CD4-positive, alpha-beta T cell treated with Interleukin-6 for 4 hours (primary cell): ENCODE measurements at regions not wholly inside any gene's neighbourhood (a gene's known extent, or its start where the extent isn't known, plus 50 kb on each side); places are given as distances from the start of the nearest gene placed in this dataset.
"Not testable (repeated sequence)": the region's sequence is repeated elsewhere in the genome, so short reads cannot be mapped to it uniquely, and the experiment has no call there.

Source experiments
- DNase-seq: peaks from one replicate; pipeline ENCODE4 v3.0.0-alpha.2; 2020; ENCODE audit warnings: mixed read lengths

GRCh38 chr2:120642646-120643045 is 93.0 kb upstream of the GLI2 start:
- DNase-seq: no peak

DNA sequence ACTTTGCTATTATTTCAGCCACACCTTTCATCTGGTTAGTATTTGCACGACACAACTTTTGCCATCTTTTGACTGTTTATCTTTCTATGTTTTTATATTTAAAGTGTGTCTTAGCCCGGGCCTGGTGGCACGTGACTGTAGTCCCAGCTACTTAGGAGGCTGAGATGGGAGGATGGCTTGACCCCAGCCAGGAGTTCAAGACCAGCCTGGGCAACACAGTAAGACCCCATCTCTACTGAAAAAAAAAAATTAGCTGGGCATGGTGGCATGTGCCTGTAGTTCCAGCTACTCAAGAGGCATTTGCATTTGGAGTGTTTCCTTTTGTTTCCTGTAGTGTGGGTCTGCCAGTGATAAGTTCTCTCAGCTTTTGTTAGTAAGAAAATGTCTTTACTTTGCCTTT is 88.7 kb upstream of the GLI2 start:
- no peak for DNase-seq

GRCh38 chr2:120647487-120647886 is 88.2 kb upstream of the GLI2 start:
- DNase-seq: no peak

DNA sequence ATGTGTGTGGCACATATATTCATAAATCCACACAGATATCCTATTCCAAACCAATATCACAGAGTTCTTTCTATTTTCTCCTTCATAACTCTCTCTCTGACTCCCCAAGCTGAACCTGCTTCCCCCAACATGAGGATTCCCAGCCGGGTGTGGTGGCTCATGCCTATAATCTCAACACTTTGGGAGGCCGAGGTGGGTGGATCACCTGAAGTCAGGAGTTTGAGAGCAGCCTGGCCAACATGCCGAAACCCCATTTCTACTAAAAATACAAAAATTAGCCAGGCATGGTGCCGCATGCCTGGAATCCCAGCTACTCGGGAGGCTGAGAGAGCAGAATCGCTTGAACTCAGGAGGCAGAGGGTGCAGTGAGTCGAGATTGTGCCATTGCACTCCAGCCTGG is 86.3 kb upstream of the GLI2 start:
- DNase-seq: not testable (repeated sequence)

DNA sequence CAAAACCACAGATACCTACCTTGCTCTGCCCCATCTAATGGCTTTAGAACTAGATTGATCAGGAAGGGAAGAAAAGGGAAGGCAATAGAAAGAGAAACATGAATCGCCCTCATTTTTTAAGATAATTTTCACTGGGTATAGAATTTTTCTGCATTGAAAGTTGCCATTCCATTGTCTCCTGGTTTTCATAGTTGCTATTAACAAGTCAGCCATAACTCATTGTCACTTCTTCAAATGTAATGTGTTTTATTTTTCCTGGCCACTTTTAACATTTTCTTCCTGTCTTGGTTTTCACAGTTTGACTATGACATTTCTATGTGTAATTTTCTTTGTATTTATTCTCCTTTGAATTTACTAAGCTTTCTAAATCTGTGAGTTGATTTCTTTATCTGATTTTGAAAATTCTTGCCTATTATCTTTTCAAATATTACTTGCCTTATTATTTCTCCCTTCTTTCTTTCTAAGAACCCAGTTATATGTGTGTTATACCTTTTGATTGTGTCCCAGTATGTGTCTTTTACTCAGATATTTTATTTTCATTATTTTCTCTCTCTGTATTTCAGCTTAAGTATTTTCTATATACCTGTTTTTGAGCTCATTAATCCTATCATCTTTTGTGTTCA is 85.5 kb upstream of the GLI2 start:
- no peak for DNase-seq

GRCh38 chr2:120651818-120652217 is 83.8 kb upstream of the GLI2 start:
- no peak for DNase-seq

- DNase-seq: no peak
Observed at GRCh38 chr2:120653046-120653445, 82.6 kb upstream of the GLI2 start.

DNA sequence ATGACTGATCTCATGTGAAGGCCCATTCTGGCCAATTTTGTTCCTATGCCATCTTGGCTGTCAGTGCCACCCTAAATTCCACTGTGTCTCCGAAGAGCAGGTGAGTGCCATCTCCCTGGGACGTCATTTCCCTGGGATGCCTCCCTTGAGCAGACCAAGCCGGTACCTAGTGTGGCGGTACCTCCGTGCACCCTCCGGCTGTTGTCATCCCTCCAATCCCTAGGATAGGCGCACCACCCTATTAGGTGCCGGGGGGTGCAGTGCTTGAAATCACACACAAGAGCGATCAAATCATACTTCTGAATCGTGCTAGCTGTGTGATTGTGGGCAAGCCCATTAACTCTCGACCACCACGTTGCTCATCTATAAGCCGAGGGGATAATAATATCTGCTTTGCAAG is 81.8 kb upstream of the GLI2 start:
- DNase-seq: no peak

DNA sequence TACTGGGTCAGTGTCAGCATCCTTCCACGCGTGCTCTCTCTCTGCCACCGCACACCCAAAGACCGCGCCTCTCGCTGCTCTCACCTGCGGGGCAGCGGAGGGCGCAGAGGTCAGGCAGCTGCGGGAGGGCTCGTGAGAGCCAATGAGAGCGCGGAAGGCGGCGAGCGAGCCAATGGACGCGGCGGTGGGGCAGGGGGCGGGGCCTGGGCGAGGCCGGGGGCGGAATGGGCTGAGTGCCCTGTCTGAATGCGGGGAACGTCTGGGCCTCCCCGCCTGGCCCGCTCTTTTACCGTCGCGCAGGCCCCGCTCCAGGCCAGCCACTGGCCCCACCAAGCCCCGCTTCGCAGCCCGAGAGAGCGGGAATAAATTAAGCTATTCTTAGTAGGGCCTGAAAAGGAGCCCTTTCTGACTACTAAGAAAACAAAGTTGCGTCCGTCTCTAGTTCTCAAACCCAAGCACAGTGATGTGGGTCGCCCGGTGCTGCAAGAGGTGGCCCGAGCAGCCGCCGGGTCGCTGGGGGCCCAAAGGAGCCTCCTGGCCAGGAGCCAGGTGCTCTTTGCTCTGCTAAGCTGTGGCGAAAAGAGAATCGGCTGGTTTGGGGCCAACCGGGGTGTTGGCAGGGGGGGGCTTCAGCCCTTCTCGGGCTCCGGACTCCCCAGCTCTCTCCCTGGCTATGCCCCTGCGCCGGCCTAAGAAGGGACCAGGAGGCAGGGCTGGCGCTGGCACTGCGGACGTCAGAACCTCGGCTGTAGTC is 81.1 kb upstream of the GLI2 start:
- no peak for DNase-seq

DNA sequence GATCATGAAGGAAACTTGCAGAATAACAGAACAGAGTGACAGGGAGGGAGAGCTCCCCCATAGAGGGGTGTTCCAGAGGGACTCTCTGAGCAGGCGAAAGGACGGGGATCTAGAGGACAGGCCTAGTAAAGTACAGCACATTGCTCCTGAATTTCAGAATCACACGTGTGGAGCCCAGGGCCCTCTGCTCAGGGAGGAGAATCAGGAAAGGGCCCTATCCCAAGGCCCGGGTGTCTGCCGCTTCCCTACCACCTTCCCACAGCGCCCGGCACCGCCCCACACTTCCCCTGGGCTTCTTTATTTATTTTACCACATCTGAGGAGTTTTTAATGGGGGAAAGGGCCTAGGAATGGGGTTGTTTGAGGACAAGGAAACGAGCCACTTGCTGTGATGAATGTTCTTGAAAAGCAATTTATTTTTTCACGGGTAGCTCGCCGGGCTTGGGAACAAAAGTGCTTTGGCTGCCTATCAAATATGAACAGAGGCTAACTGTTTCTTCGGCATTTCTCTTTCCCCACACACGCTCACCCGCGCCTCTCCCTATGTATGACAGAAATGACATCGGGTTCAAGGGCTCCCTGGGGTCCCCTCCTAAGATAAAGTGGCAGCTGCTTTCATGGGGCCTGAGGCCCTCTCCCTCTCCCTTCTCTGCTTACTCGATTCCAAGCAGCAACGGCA is 79.3 kb upstream of the GLI2 start:
- no peak for DNase-seq

- no peak for DNase-seq
Observed at GRCh38 chr2:120658042-120658769, 77.5 kb upstream of the GLI2 start.

DNA sequence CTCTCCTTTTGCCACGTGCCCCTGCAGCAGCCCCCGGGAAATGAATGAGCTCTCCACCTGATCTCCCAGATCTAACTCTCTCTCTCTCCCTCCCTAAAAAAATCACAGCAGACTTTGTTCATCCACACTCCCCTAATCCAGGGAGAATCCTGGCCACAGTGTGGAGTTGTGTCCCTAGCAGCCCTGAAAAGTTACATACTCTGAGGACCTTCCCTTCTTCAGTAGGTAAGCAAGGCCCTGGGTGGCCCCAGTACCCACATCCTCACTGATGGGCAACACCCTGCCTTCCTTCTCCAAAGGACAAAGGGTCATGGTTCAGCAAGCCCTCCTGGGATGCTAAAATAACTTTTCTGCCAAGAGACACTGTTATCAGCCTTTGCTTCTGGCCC is 76.9 kb upstream of the GLI2 start:
- DNase-seq: no peak

- no peak for DNase-seq
Observed at GRCh38 chr2:120659275-120659977, 76.2 kb upstream of the GLI2 start.

GRCh38 chr2:120660056-120660694 is 75.5 kb upstream of the GLI2 start:
- no peak for DNase-seq

- DNase-seq: no peak
Observed at GRCh38 chr2:120660771-120661459, 74.8 kb upstream of the GLI2 start.

DNA sequence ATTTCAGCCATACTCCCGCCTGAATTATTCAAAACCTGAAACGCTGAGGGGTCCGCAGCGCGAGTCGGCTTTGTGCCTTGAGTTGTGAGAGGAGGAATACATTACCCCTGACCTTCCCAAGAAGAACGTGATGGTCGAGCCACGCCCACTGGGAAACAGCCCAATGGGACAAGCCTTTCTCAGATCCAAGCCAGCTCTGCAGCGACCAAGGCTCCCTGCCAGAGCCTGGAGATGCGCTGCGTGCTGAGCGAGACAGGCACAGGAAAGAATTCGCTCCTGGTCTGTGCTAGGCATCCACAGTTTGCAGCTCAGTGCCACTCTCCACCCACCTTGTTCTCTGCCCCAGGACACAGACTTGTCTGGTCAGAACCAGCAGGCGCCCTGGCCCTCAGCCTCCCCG is 74.1 kb upstream of the GLI2 start:
- no peak for DNase-seq

GRCh38 chr2:120662046-120662445 is 73.6 kb upstream of the GLI2 start:
- no peak for DNase-seq

- no peak for DNase-seq
Observed at GRCh38 chr2:120662746-120663145, 72.9 kb upstream of the GLI2 start.

DNA sequence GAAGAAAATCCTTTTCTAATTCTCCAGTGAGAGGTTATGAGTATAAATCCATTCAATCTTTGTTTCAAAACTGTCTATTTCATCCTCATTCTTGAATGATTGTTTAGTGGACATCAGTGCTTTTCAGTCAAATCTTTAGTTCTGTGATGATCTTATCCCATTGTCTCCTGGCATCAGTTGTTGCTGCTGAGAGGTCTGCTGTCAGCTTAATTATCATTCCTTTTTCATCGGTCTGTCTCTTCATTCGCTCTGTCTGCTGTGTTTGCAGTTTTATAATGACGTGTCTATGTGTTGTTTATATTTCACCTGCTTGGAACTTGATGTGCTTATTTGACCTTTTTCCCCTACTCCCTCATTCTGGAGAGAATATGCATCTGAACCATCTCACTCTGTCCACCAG is 69.2 kb upstream of the GLI2 start:
- no peak for DNase-seq

DNA sequence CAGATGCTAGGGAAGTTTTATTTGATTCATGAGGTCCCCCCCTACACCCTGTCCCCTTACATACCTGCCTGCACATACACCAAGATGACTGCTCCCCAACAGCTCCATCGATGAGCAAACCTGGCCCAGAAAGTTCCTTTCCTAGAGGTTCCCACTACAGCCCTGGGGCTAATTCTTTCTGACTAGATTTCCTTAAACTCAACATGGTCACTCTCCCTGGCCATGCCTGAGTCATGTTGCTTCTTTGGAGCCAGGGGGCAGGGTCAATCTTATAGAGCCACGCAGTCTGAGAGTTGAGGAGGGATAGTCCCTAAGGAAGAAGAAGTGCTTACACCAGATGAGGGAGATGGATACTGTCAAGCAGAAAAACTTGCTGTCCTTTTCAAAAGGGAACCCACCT is 67.7 kb upstream of the GLI2 start:
- no peak for DNase-seq

GRCh38 chr2:120669121-120669952 is 66.3 kb upstream of the GLI2 start:
- no peak for DNase-seq
